ENCODE measurements at regions not wholly inside any gene's neighbourhood (a gene's known extent, or its start where the extent isn't known, plus 50 kb on each side); places are given as distances from the start of the nearest gene placed in this dataset.

DNA sequence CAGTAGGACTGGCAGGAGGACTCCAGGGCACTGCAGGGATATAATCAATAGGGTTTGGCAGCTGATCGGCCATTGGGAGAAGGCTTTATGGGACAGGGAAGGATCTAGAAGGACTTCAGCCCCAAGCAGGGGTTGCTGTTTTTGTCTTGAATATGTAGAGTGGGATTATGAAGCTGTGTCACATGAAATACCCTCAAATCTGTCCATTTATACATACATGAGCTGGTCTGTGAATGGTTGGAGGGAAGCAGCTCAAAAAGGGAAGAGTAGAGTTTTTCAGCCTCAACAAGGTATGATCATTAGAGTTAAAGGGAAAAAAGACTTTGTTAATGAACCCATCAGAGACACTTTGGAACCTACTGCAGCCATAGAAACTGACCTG lies 98.2 kb upstream of the ZNF217 start:
- Mint-ChIP-seq H3K27me3 (ENCODE audit: unreplicated experiment) (no peaks in the 10 kb centered on the region), H3K9me3 (ENCODE audit: unreplicated experiment) (no peaks in the 10 kb centered on the region), H3K27ac (ENCODE audit: unreplicated experiment) (no peak overlapping the region), H3K36me3 (ENCODE audit: low read depth, unreplicated experiment) (no peaks in the 10 kb centered on the region), H3K4me3 (ENCODE audit: unreplicated experiment) (no peak overlapping the region), H3K4me1 (ENCODE audit: unreplicated experiment) (no peaks in the 10 kb centered on the region)
- TF ChIP-seq, protein P1, sequence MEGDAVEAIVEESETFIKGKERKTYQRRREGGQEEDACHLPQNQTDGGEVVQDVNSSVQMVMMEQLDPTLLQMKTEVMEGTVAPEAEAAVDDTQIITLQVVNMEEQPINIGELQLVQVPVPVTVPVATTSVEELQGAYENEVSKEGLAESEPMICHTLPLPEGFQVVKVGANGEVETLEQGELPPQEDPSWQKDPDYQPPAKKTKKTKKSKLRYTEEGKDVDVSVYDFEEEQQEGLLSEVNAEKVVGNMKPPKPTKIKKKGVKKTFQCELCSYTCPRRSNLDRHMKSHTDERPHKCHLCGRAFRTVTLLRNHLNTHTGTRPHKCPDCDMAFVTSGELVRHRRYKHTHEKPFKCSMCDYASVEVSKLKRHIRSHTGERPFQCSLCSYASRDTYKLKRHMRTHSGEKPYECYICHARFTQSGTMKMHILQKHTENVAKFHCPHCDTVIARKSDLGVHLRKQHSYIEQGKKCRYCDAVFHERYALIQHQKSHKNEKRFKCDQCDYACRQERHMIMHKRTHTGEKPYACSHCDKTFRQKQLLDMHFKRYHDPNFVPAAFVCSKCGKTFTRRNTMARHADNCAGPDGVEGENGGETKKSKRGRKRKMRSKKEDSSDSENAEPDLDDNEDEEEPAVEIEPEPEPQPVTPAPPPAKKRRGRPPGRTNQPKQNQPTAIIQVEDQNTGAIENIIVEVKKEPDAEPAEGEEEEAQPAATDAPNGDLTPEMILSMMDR (IDR thresholded peaks at IDR 0.05; ENCODE audit: unreplicated experiment) = no peak
- DNase-seq (ENCODE audit: low spot score) = no peak

DNA sequence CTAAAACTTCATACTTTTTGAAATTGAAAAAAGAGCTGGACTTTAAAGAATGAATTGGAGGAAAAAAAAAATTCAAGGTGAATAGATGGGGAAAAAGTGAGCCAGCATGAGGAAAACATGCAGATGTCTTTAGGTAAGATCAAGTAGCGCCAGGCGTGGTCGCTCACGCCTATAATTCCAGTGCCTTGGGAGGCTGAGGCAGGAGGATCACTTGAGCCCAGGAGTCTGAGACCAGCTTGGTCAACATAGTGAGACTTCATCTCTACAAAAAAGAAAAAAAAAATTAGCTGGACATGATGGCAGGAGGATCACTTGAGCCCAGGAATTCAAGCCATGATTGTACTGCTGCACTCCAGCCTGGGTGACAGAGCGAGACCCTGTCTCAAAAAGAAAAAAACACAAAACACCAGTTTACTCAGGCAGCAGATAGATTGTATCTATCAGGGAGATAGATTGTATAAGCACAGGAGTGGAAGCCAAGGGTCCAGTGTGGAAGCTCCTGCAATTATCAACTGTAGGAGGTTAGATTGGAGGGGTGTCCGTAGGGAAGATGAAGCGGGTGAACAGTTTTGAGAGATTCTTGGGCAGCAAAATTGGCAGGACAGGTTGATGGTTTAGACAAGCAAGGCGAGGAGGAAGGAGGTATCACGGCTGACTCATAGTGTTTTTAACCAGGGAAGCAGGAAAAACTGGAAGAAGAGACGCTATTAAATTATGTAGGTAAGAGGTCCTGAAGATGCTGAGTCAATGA lies 97.6 kb upstream of the ZNF217 start:
- no peak overlapping the region for H3K4me3 Mint-ChIP-seq (ENCODE audit: unreplicated experiment)
- TF ChIP-seq, protein P1 (IDR thresholded peaks at IDR 0.05; ENCODE audit: unreplicated experiment) = no peak

DNA sequence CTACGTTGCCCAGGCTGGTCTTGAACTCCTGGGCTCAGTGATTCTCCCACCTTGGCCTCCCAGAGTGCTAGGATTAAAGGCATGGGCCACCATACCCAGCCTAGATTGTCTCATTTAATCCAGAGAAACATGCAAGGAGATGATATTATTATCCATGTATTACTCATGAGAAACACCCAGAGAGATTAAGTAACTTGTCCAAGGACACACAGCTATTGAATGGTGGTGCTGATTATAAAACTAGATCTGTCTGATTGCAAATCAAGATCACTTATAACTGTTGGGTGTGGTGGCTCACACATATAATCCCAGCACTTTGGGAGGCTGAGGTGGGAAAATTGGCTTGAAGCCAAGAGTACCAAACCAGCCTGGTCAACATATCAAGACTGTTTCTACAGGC lies 94.4 kb upstream of the ZNF217 start:
- no peaks in the 10 kb centered on the region for H3K27me3 Mint-ChIP-seq (ENCODE audit: unreplicated experiment)
- H3K4me3 Mint-ChIP-seq (ENCODE audit: unreplicated experiment) = no peak overlapping the region
- no peak for DNase-seq (ENCODE audit: low spot score)
- H3K27ac Mint-ChIP-seq (ENCODE audit: unreplicated experiment) = no peak overlapping the region
- H3K36me3 Mint-ChIP-seq (ENCODE audit: low read depth, unreplicated experiment) = no peaks in the 10 kb centered on the region
- TF ChIP-seq, protein P1 (IDR thresholded peaks at IDR 0.05; ENCODE audit: unreplicated experiment) = no peak
- no peaks in the 10 kb centered on the region for H3K9me3 Mint-ChIP-seq (ENCODE audit: unreplicated experiment)
- no peaks in the 10 kb centered on the region for H3K4me1 Mint-ChIP-seq (ENCODE audit: unreplicated experiment)

More for the DNA sequence above, 97.6 kb upstream of the ZNF217 start:
- Mint-ChIP-seq H3K4me1 (ENCODE audit: unreplicated experiment) (no peaks in the 10 kb centered on the region), H3K9me3 (ENCODE audit: unreplicated experiment) (no peaks in the 10 kb centered on the region), H3K27ac (ENCODE audit: unreplicated experiment) (no peak overlapping the region), H3K27me3 (ENCODE audit: unreplicated experiment) (no peaks in the 10 kb centered on the region), H3K36me3 (ENCODE audit: low read depth, unreplicated experiment) (no peaks in the 10 kb centered on the region)
- no peak for DNase-seq (ENCODE audit: low spot score)

DNA sequence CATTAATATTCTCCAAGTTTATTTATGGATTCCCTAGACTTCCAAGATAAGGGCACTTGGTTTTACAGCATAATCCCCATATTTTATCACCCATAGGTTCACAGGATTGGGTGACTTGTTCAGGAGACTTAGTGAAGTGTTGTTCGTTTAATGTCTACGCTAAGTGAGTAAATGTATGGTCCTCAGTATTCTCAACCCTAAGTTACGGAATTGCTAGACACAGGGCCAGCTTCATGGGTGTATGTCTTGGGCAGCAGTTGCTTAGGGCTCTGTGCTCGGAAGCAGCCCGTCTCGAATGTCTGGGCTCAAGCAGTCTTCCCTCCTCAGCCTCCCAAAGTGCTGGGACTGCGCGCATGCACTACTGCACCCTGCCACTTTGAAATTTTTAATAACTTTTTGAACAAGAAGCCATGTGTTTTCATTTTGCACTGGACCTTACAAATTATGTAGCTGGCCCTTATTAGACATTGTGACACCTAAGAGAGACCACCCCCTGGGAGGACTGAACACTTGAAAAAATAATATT lies 91.5 kb upstream of the ZNF217 start:
- H3K4me3 Mint-ChIP-seq (ENCODE audit: unreplicated experiment) = no peak overlapping the region
- peaks cover 1% of the 10 kb centered on the region for H3K27me3 Mint-ChIP-seq (ENCODE audit: unreplicated experiment)
- TF ChIP-seq, protein P1 (IDR thresholded peaks at IDR 0.05; ENCODE audit: unreplicated experiment) = no peak
- DNase-seq (ENCODE audit: low spot score) = no peak
- no peak overlapping the region for H3K27ac Mint-ChIP-seq (ENCODE audit: unreplicated experiment)
- H3K36me3 Mint-ChIP-seq (ENCODE audit: low read depth, unreplicated experiment) = no peaks in the 10 kb centered on the region
- H3K4me1 Mint-ChIP-seq (ENCODE audit: unreplicated experiment) = no peaks in the 10 kb centered on the region
- H3K9me3 Mint-ChIP-seq (ENCODE audit: unreplicated experiment) = no peaks in the 10 kb centered on the region

DNA sequence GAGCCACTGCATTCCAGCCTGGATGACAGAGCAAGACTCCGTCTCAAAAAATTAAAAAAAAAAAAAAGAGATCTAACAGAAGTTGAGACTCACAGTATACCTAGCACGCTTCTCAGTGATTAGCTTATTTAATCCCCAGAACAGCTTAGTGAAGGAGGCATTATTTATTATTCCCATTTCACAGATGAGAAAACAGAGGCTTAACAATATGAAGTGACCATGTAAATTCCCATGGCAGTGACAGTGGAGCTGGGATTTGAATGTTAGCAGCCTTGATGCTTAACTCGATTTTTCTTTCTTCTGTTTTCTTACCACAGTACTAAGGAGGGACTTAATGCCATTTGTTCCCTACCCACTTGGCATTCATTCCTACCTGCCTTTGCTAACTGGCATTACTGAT lies 89.9 kb upstream of the ZNF217 start:
- H3K4me3 Mint-ChIP-seq (ENCODE audit: unreplicated experiment) = no peak overlapping the region
- DNase-seq (ENCODE audit: low spot score) = no peak
- peaks cover 1% of the 10 kb centered on the region for H3K27me3 Mint-ChIP-seq (ENCODE audit: unreplicated experiment)
- H3K4me1 Mint-ChIP-seq (ENCODE audit: unreplicated experiment) = peaks cover 11% of the 10 kb centered on the region
- TF ChIP-seq, protein P1 (IDR thresholded peaks at IDR 0.05; ENCODE audit: unreplicated experiment) = no peak
- no peaks in the 10 kb centered on the region for H3K9me3 Mint-ChIP-seq (ENCODE audit: unreplicated experiment)
- H3K36me3 Mint-ChIP-seq (ENCODE audit: low read depth, unreplicated experiment) = no peaks in the 10 kb centered on the region
- no peak overlapping the region for H3K27ac Mint-ChIP-seq (ENCODE audit: unreplicated experiment)
